ENCODE measurements at regions not wholly inside any gene's neighbourhood (a gene's known extent, or its start where the extent isn't known, plus 50 kb on each side); places are given as distances from the start of the nearest gene placed in this dataset.

DNA sequence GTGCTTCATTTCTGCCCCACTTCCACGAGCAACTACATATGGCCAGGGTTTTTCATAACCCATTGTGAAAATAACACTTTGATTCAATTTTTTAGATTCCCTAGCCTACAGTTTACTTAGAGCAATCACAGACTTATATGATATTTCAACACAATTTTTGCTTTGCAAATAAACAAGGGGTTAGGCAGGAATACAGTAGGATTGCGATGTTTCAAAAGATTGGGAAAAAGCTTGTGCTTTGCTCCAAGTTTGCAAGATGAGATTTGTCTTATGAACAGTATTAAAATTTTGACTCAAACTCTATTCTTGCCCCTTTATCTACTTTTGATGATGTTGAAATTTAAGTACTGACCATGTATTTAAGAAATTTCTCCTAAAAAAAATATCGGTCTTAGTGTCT, 814.5 kb upstream of the PIK3C3 start:
- H3K27me3 ChIP-seq (ENCODE audit: insufficient read depth, insufficient read length), result no peaks in the 10 kb centered on the region
- H3K9me3 ChIP-seq (ENCODE audit: insufficient read depth, low read length), result no peaks in the 10 kb centered on the region
- H3K4me3 ChIP-seq (ENCODE audit: insufficient read length, low read depth), result no peak overlapping the region
- H3K4me1 ChIP-seq (ENCODE audit: insufficient read depth, insufficient read length), result no peaks in the 10 kb centered on the region
- no peaks in the 10 kb centered on the region for H3K36me3 ChIP-seq (ENCODE audit: insufficient read depth, insufficient read length, low read length)
- no peak overlapping the region for H3K9ac ChIP-seq (ENCODE audit: insufficient read length, low read depth)
- DNase-seq (ENCODE audit: low read depth, low spot score), result no peak
- TF ChIP-seq SUZ12 (IDR thresholded peaks at IDR 0.05; ENCODE audit: extremely low read depth, insufficient read depth, insufficient read length) (no peak), YY1 (IDR thresholded peaks at IDR 0.05; ENCODE audit: insufficient read depth, insufficient read length) (no peak), ZNF274 (IDR thresholded peaks at IDR 0.05; ENCODE audit: low read depth, low read length) (no peak)

DNA sequence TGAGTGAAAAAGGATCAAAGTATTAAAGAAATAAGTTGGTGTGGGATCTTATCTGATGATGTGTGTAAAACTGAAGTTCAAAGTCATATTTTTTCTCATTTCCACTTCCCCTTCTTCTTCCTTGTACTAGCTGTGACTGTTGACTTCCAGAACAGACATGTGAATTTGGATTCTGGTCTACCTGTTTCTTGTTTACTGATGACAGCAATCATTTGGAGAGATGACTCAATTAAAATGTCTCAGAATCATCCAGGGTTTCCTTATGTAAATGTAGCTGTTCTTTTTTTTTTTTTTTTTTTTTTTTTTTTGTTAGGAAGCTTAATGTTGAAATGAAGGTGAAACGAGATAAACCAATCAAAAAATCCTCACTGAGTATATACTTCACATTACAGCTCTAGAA, 819.9 kb upstream of the PIK3C3 start:
- Histone ChIP-seq H3K4me1 (ENCODE audit: insufficient read depth, insufficient read length) (no peaks in the 10 kb centered on the region), H3K9ac (ENCODE audit: insufficient read length, low read depth) (no peak overlapping the region), H3K9me3 (ENCODE audit: insufficient read depth, low read length) (no peaks in the 10 kb centered on the region), H3K27me3 (ENCODE audit: insufficient read depth, insufficient read length) (no peaks in the 10 kb centered on the region), H3K4me3 (ENCODE audit: insufficient read length, low read depth) (no peak overlapping the region), H3K36me3 (ENCODE audit: insufficient read depth, insufficient read length, low read length) (no peaks in the 10 kb centered on the region)
- TF ChIP-seq YY1 (IDR thresholded peaks at IDR 0.05; ENCODE audit: insufficient read depth, insufficient read length) (no peak), ZNF274 (IDR thresholded peaks at IDR 0.05; ENCODE audit: low read depth, low read length) (no peak), SUZ12 (IDR thresholded peaks at IDR 0.05; ENCODE audit: extremely low read depth, insufficient read depth, insufficient read length) (no peak)
- DNase-seq (ENCODE audit: low read depth, low spot score), result no peak

DNA sequence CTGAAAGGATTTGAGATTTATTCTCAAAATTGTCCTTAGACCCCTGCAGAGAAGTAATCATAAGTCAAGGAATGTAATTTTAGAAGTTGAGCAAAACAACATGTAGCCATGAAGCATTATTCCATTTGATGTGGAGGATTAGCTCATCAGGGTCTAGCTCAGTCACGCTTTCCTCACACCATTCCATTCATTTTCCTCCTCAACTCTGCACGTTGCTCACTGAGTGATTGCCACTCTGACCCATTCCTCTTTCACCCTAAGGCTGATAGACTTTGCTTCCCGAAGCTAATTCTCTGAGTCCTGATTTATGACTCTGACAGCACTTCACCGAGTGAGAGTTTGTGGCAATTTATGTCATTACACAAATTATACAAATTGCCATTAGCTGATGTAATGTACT, 820.6 kb upstream of the PIK3C3 start:
- DNase-seq (ENCODE audit: low read depth, low spot score), result no peak

GRCh38 chr18:41131050-41131449, 824.0 kb upstream of the PIK3C3 start:
- DNase-seq (ENCODE audit: low read depth, low spot score), result no peak
- TF ChIP-seq YY1 (IDR thresholded peaks at IDR 0.05; ENCODE audit: insufficient read depth, insufficient read length), result no peak
- TF ChIP-seq ZNF274 (IDR thresholded peaks at IDR 0.05; ENCODE audit: low read depth, low read length), result no peak
- TF ChIP-seq SUZ12 (IDR thresholded peaks at IDR 0.05; ENCODE audit: extremely low read depth, insufficient read depth, insufficient read length), result no peak
- no peaks in the 10 kb centered on the region for H3K27me3 ChIP-seq (ENCODE audit: insufficient read depth, insufficient read length)

More for the DNA sequence above, 820.6 kb upstream of the PIK3C3 start:
- Histone ChIP-seq H3K4me3 (ENCODE audit: insufficient read length, low read depth) (no peak overlapping the region), H3K4me1 (ENCODE audit: insufficient read depth, insufficient read length) (no peaks in the 10 kb centered on the region), H3K36me3 (ENCODE audit: insufficient read depth, insufficient read length, low read length) (no peaks in the 10 kb centered on the region), H3K9me3 (ENCODE audit: insufficient read depth, low read length) (no peaks in the 10 kb centered on the region), H3K9ac (ENCODE audit: insufficient read length, low read depth) (no peak overlapping the region), H3K27me3 (ENCODE audit: insufficient read depth, insufficient read length) (no peaks in the 10 kb centered on the region)
- no peak for TF ChIP-seq SUZ12 (IDR thresholded peaks at IDR 0.05; ENCODE audit: extremely low read depth, insufficient read depth, insufficient read length)
- no peak for TF ChIP-seq YY1 (IDR thresholded peaks at IDR 0.05; ENCODE audit: insufficient read depth, insufficient read length)
- TF ChIP-seq ZNF274 (IDR thresholded peaks at IDR 0.05; ENCODE audit: low read depth, low read length), result no peak

DNA sequence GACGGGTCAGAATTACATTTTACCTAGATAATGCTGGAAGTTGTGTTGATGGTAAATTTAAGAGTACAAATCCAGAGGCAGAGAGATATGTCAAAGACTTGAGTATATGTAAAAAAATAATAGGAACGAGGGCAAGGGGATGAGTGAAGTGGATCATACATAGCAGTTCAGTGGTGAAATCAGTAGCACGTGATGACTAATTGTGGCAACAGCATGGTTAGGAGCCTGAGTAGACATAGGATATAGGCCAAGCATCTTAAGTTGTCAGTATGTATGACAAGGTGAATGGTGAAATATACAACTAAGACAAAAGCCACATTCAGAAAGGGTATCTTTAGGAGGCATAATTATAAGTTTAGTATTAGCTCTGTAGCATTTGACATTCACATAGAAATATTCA, 826.5 kb upstream of the PIK3C3 start:
- H3K4me3 ChIP-seq (ENCODE audit: insufficient read length, low read depth), result no peak overlapping the region
- TF ChIP-seq YY1 (IDR thresholded peaks at IDR 0.05; ENCODE audit: insufficient read depth, insufficient read length) (no peak), SUZ12 (IDR thresholded peaks at IDR 0.05; ENCODE audit: extremely low read depth, insufficient read depth, insufficient read length) (no peak), ZNF274 (IDR thresholded peaks at IDR 0.05; ENCODE audit: low read depth, low read length) (no peak)
- no peaks in the 10 kb centered on the region for H3K9me3 ChIP-seq (ENCODE audit: insufficient read depth, low read length)
- no peaks in the 10 kb centered on the region for H3K27me3 ChIP-seq (ENCODE audit: insufficient read depth, insufficient read length)
- DNase-seq (ENCODE audit: low read depth, low spot score), result no peak
- no peaks in the 10 kb centered on the region for H3K36me3 ChIP-seq (ENCODE audit: insufficient read depth, insufficient read length, low read length)
- H3K4me1 ChIP-seq (ENCODE audit: insufficient read depth, insufficient read length), result no peaks in the 10 kb centered on the region
- H3K9ac ChIP-seq (ENCODE audit: insufficient read length, low read depth), result no peak overlapping the region

More at GRCh38 chr18:41131050-41131449, 824.0 kb upstream of the PIK3C3 start:
- no peak overlapping the region for H3K9ac ChIP-seq (ENCODE audit: insufficient read length, low read depth)
- H3K4me1 ChIP-seq (ENCODE audit: insufficient read depth, insufficient read length), result no peaks in the 10 kb centered on the region
- no peaks in the 10 kb centered on the region for H3K9me3 ChIP-seq (ENCODE audit: insufficient read depth, low read length)
- no peak overlapping the region for H3K4me3 ChIP-seq (ENCODE audit: insufficient read length, low read depth)
- H3K36me3 ChIP-seq (ENCODE audit: insufficient read depth, insufficient read length, low read length), result no peaks in the 10 kb centered on the region

- Histone ChIP-seq H3K36me3 (ENCODE audit: insufficient read depth, insufficient read length, low read length) (no peaks in the 10 kb centered on the region), H3K9ac (ENCODE audit: insufficient read length, low read depth) (no peak overlapping the region), H3K27me3 (ENCODE audit: insufficient read depth, insufficient read length) (no peaks in the 10 kb centered on the region), H3K4me3 (ENCODE audit: insufficient read length, low read depth) (no peak overlapping the region), H3K4me1 (ENCODE audit: insufficient read depth, insufficient read length) (no peaks in the 10 kb centered on the region), H3K9me3 (ENCODE audit: insufficient read depth, low read length) (no peaks in the 10 kb centered on the region)
- no peak for DNase-seq (ENCODE audit: low read depth, low spot score)
- TF ChIP-seq ZNF274 (IDR thresholded peaks at IDR 0.05; ENCODE audit: low read depth, low read length) (no peak), SUZ12 (IDR thresholded peaks at IDR 0.05; ENCODE audit: extremely low read depth, insufficient read depth, insufficient read length) (no peak), YY1 (IDR thresholded peaks at IDR 0.05; ENCODE audit: insufficient read depth, insufficient read length) (no peak)
These were observed 826.9 kb upstream of the PIK3C3 start for GRCh38 chr18:41128126-41128525.

DNA sequence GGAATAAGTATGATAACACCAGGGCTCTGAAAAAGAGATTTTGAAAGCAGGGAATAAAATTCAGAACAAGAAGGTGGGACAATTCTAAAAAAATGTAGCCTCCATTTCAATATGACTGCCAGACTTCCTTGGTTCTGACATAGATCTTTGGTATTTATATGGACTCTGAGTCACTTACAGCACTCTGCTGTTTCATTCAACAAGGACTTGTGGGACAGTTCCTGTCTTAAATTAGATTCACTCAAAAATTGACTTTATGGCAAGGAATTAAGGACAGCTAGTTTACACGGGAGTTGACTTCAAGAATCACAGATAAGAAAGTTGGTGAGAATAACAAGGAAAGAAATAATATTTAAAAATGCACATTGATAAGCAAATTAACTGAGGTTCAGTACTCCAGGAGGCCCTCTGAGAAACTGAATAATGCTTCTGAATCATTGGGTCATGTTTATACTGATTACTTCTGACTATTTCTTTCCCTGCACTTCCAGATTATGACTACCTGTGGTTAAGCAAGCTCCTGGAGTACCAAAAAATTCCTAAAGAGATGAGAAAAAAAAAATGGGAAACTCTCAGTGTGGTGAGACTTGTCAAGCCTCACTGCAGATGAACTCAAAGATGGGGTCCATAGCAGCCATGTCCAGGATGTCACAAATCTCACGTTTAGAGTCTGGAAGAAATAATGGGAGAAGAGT, 828.3 kb upstream of the PIK3C3 start:
- Histone ChIP-seq H3K9me3 (ENCODE audit: insufficient read depth, low read length) (no peaks in the 10 kb centered on the region), H3K4me1 (ENCODE audit: insufficient read depth, insufficient read length) (no peaks in the 10 kb centered on the region), H3K27me3 (ENCODE audit: insufficient read depth, insufficient read length) (no peaks in the 10 kb centered on the region), H3K36me3 (ENCODE audit: insufficient read depth, insufficient read length, low read length) (no peaks in the 10 kb centered on the region), H3K4me3 (ENCODE audit: insufficient read length, low read depth) (no peak overlapping the region), H3K9ac (ENCODE audit: insufficient read length, low read depth) (no peak overlapping the region)
- no peak for TF ChIP-seq SUZ12 (IDR thresholded peaks at IDR 0.05; ENCODE audit: extremely low read depth, insufficient read depth, insufficient read length)
- no peak for TF ChIP-seq YY1 (IDR thresholded peaks at IDR 0.05; ENCODE audit: insufficient read depth, insufficient read length)
- no peak for TF ChIP-seq ZNF274 (IDR thresholded peaks at IDR 0.05; ENCODE audit: low read depth, low read length)
- DNase-seq (ENCODE audit: low read depth, low spot score), result no peak

Measured in NT2/D1 (cell line).